ENCODE measurements at regions not wholly inside any gene's neighbourhood (a gene's known extent, or its start where the extent isn't known, plus 50 kb on each side); places are given as distances from the start of the nearest gene placed in this dataset.

- Histone ChIP-seq H3K4me3 (no peak overlapping the region), H3K4me1 (peaks cover 57% of the 10 kb centered on the region), H3K27ac (peak overlapping the region; percentile 4 to 72; a peak in 3 of 6 replicates), H3K4me2 (peak overlapping the region; percentile 65; the same call in 2 of the 3 replicates), H3K9me3 (no peaks in the 10 kb centered on the region)
- no peak for FAIRE-seq
- CTCF ChIA-PET = interaction anchor here (0.8 to 6.9 kb wide), 24 partner anchors 11 to 175 kb away, joined by 3 to 67 read pairs (median 4); partner anchors contain the start of gene DST
- DNase-seq (ENCODE audit: low read depth in 1 of 2, low spot score in 1 of 2) = no peak
- POLR2A ChIA-PET = no interaction called here
- TF ChIP-seq ZC3H11A (IDR thresholded peaks at IDR 0.05) (no peak), RARB (CRISPR knock-in tag; IDR thresholded peaks at IDR 0.05) (no peak), PHF8 (IDR thresholded peaks at IDR 0.05; ENCODE audit: borderline replicate concordance, low read depth) (no peak), MYC (IDR thresholded peaks at IDR 0.05; ENCODE audit: borderline replicate concordance, low read length) (no peak), CHD4 (IDR thresholded peaks at IDR 0.05; ENCODE audit: borderline replicate concordance) (no peak), POLR2AphosphoS2 (conservative IDR thresholded peaks at IDR 0.05; ENCODE audit: low read length) (no peak), POLR2A (IDR thresholded peaks at IDR 0.05; ENCODE audit: low read length) (no peak), JUN (IDR thresholded peaks at IDR 0.05) (no peak), CBX8 (IDR thresholded peaks at IDR 0.05) (no peak), KDM5A (IDR thresholded peaks at IDR 0.05) (no peak), HES2 (IDR thresholded peaks at IDR 0.05) (no peak), HMGXB4 (CRISPR knock-in tag; IDR thresholded peaks at IDR 0.05; ENCODE audit: borderline replicate concordance) (no peak), TFCP2L1 (CRISPR knock-in tag; IDR thresholded peaks at IDR 0.05) (no peak), MAFK (IDR thresholded peaks at IDR 0.05; ENCODE audit: partially characterized antibody) (no peak), HOXB5 (CRISPR knock-in tag; IDR thresholded peaks at IDR 0.05) (no peak), CTCF (IDR thresholded peaks at IDR 0.05) (no peak), NFE2L2 (conservative IDR thresholded peaks at IDR 0.05; ENCODE audit: low read length) (no peak), FOSB (CRISPR knock-in tag; IDR thresholded peaks at IDR 0.05) (no peak)
- no peak for ATAC-seq
- 91% methylated on average over 4 of the region's 4 CpGs for whole genome bisulfite sequencing (ENCODE audit: missing lambda C conversion rate)
Observed at GRCh38 chr6:56709650-56710049, 67.0 kb upstream of the DST start.

- peak overlapping the region; percentile 49 to 74 for H3K27ac ChIP-seq
- DNase-seq (ENCODE audit: low read depth in 1 of 2, low spot score in 1 of 2) = peak in 1 of 2 experiments; percentile 64
- ChIA-PET CTCF (interaction anchor here (0.6 to 6.9 kb wide), 34 partner anchors 9 to 176 kb away, joined by 3 to 67 read pairs (median 4); partner anchors contain the start of gene DST), POLR2A (no interaction called here)
- H3K4me3 ChIP-seq = no peak overlapping the region
- peak; percentile 45 to 48; a peak in 3 of 6 replicates for ATAC-seq
- TF ChIP-seq MAFK (IDR thresholded peaks at IDR 0.05; ENCODE audit: partially characterized antibody) (peak; percentile 91), JUNB (IDR thresholded peaks at IDR 0.05) (no peak), RAD21 (conservative IDR thresholded peaks at IDR 0.05 in 1 of 2, IDR thresholded peaks at IDR 0.05 in 1 of 2) (peak; percentile 56 to 70), CTCF (IDR thresholded peaks at IDR 0.05) (peak; percentile 58), FOSL2 (IDR thresholded peaks at IDR 0.05) (no peak), FOSL2 (CRISPR knock-in tag; IDR thresholded peaks at IDR 0.05) (peak; percentile 66), SMC3 (IDR thresholded peaks at IDR 0.05) (peak; percentile 72)
- H3K4me2 ChIP-seq = peak overlapping the region; percentile 65
- no peak for FAIRE-seq
- peaks cover 51% of the 10 kb centered on the region for H3K4me1 ChIP-seq
- WGBS (ENCODE audit: missing lambda C conversion rate) = 7% methylated on average over 4 of the region's 4 CpGs
- no peaks in the 10 kb centered on the region for H3K9me3 ChIP-seq
Observed at GRCh38 chr6:56708810-56709597, 66.3 kb upstream of the DST start.
